ENCODE measurements at regions not wholly inside any gene's neighbourhood (a gene's known extent, or its start where the extent isn't known, plus 50 kb on each side); places are given as distances from the start of the nearest gene placed in this dataset.

GRCh38 chr4:124462954-124463828 is 249.3 kb downstream of the ANKRD50 start:
- intact Hi-C loops (cut with DNase I): no loop called here
- ATAC-seq (ENCODE audit: low FRiP score): no peak
- WGBS, 2 donors: 94 to 97% methylated on average over 18 of the region's 18 CpGs

GRCh38 chr4:124464836-124465235 is 247.7 kb downstream of the ANKRD50 start:
- no peak for ATAC-seq (ENCODE audit: low FRiP score)
- intact Hi-C loops (cut with DNase I): no loop called here
- 94 to 100% methylated on average over 1 of the region's 1 CpG for WGBS, 2 donors

More at GRCh38 chr4:124462954-124463828, 249.3 kb downstream of the ANKRD50 start:
- Histone ChIP-seq H3K27me3 (ENCODE audit: control insufficient read depth in 1 of 2, insufficient read depth in 2 of 2, low read length in 1 of 2) (no peaks in the 10 kb centered on the region), H3K9me3 (ENCODE audit: control insufficient read depth, low read length) (peaks cover 4% of the 10 kb centered on the region), H3K4me3 (ENCODE audit: low read length in 2 of 2) (no peak overlapping the region), H3K27ac (ENCODE audit: low read depth in 1 of 2, low read length in 2 of 2) (no peak overlapping the region), H3K4me1 (ENCODE audit: control insufficient read depth in 1 of 2, insufficient read depth in 2 of 2, low read length in 2 of 2) (no peaks in the 10 kb centered on the region), H3K36me3 (ENCODE audit: control insufficient read depth in 1 of 2, insufficient read depth in 2 of 2, low read length in 1 of 2) (no peaks in the 10 kb centered on the region)
- no peak for DNase-seq

DNA sequence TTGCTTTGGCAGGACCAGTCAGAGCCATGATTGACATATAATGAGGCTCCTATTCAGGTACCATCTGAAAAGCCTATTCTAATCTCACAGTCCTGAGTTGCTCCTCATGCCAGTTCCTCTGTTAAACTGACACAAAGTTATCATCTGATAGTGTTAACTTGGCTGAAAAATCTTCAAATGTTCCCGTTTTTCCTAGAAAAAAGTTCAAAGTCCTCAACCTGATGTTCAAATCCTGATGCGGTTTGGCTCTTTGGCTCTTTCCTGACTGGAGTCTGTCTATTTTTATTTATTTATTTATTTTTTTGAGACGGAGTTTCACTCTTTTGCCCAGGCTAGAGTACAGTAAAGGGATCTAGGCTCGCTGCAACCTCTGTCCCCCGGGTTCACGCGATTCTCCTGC is 244.2 kb downstream of the ANKRD50 start:
- DNase-seq (no peak), ATAC-seq (ENCODE audit: low FRiP score) (no peak)
- H3K27me3 ChIP-seq (ENCODE audit: control insufficient read depth in 1 of 2, insufficient read depth in 2 of 2, low read length in 1 of 2): peaks cover 0 to 1% of the 10 kb centered on the region in 2 donors
- intact Hi-C loops (cut with DNase I): no loop called here
- no peaks in the 10 kb centered on the region for H3K36me3 ChIP-seq (ENCODE audit: control insufficient read depth in 1 of 2, insufficient read depth in 2 of 2, low read length in 1 of 2)
- H3K4me1 ChIP-seq (ENCODE audit: control insufficient read depth in 1 of 2, insufficient read depth in 2 of 2, low read length in 2 of 2): no peaks in the 10 kb centered on the region
- peaks cover 8% of the 10 kb centered on the region for H3K9me3 ChIP-seq (ENCODE audit: control insufficient read depth, low read length)
- 94 to 95% methylated on average over 7 of the region's 7 CpGs for WGBS, 2 donors
- no peak overlapping the region for H3K27ac ChIP-seq (ENCODE audit: low read depth in 1 of 2, low read length in 2 of 2)
- H3K4me3 ChIP-seq (ENCODE audit: low read length in 2 of 2): no peak overlapping the region

More at GRCh38 chr4:124464836-124465235, 247.7 kb downstream of the ANKRD50 start:
- H3K36me3 ChIP-seq (ENCODE audit: control insufficient read depth in 1 of 2, insufficient read depth in 2 of 2, low read length in 1 of 2): no peaks in the 10 kb centered on the region
- H3K4me3 ChIP-seq (ENCODE audit: low read length in 2 of 2): no peak overlapping the region
- no peak for DNase-seq
- H3K4me1 ChIP-seq (ENCODE audit: control insufficient read depth in 1 of 2, insufficient read depth in 2 of 2, low read length in 2 of 2): no peaks in the 10 kb centered on the region
- H3K27me3 ChIP-seq (ENCODE audit: control insufficient read depth in 1 of 2, insufficient read depth in 2 of 2, low read length in 1 of 2): no peaks in the 10 kb centered on the region
- H3K9me3 ChIP-seq (ENCODE audit: control insufficient read depth, low read length): peaks cover 4% of the 10 kb centered on the region
- no peak overlapping the region for H3K27ac ChIP-seq (ENCODE audit: low read depth in 1 of 2, low read length in 2 of 2)

DNA sequence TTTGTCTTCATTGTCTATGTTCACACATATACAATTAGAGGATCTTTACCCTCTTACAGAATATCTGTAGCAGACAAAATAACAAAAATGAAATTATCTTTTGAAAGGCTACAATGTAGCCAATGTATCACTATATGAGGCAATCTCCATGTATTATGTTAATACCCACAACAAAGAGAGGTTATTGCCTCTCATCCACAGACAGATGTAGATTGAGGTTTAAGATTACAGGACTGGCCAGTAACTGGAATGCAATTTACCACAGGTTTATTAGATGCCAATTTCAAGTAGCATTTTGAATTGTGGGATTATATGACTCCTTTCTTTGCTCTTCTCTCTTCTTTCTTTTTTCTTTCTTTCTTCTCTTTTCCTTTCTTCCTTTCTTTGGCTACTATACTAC is 242.6 kb downstream of the ANKRD50 start:
- Histone ChIP-seq H3K36me3 (ENCODE audit: control insufficient read depth in 1 of 2, insufficient read depth in 2 of 2, low read length in 1 of 2) (no peaks in the 10 kb centered on the region), H3K27ac (ENCODE audit: low read depth in 1 of 2, low read length in 2 of 2) (no peak overlapping the region), H3K9me3 (ENCODE audit: control insufficient read depth, low read length) (peaks cover 8% of the 10 kb centered on the region), H3K27me3 (ENCODE audit: control insufficient read depth in 1 of 2, insufficient read depth in 2 of 2, low read length in 1 of 2) (peaks cover 0 to 1% of the 10 kb centered on the region in 2 donors), H3K4me3 (ENCODE audit: low read length in 2 of 2) (no peak overlapping the region), H3K4me1 (ENCODE audit: control insufficient read depth in 1 of 2, insufficient read depth in 2 of 2, low read length in 2 of 2) (no peaks in the 10 kb centered on the region)
- no peak for DNase-seq
- intact Hi-C loops (cut with DNase I): no loop called here
- ATAC-seq (ENCODE audit: low FRiP score): no peak

DNA sequence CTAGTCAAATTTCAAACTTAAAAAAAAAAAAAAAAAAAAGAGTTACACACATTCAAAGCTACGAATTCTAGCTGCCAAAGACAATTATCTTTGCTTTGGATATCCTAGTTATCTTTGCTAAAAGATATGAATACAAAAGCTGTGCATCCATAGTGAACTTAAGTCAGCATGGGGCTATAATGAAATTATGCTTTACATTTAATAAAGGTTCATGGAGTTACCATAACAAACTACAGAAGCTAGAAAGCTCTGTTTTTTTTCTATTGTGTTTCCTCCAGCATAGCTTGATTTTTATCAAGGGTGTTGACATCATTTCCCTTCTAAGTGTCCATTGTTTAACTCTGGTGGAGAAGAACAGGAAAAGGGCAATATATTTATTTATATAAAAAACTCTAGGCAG is 234.1 kb downstream of the ANKRD50 start:
- Histone ChIP-seq H3K27me3 (ENCODE audit: control insufficient read depth in 1 of 2, insufficient read depth in 2 of 2, low read length in 1 of 2) (no peaks in the 10 kb centered on the region), H3K4me3 (ENCODE audit: low read length in 2 of 2) (no peak overlapping the region), H3K9me3 (ENCODE audit: control insufficient read depth, low read length) (no peaks in the 10 kb centered on the region), H3K4me1 (ENCODE audit: control insufficient read depth in 1 of 2, insufficient read depth in 2 of 2, low read length in 2 of 2) (no peaks in the 10 kb centered on the region), H3K27ac (ENCODE audit: low read depth in 1 of 2, low read length in 2 of 2) (no peak overlapping the region), H3K36me3 (ENCODE audit: control insufficient read depth in 1 of 2, insufficient read depth in 2 of 2, low read length in 1 of 2) (peaks cover 0 to 1% of the 10 kb centered on the region in 2 donors)
- intact Hi-C loops (cut with DNase I): no loop called here
- WGBS, 2 donors: 16 to 25% methylated on average over 1 of the region's 1 CpG
- no peak for ATAC-seq (ENCODE audit: low FRiP score)
- no peak for DNase-seq

GRCh38 chr4:124480061-124480460 is 232.5 kb downstream of the ANKRD50 start:
- intact Hi-C loops (cut with DNase I): no loop called here
- WGBS, 2 donors: 82 to 85% methylated on average over 4 of the region's 4 CpGs
- no peak overlapping the region for H3K27ac ChIP-seq (ENCODE audit: low read depth in 1 of 2, low read length in 2 of 2)
- H3K9me3 ChIP-seq (ENCODE audit: control insufficient read depth, low read length): no peaks in the 10 kb centered on the region
- H3K4me1 ChIP-seq (ENCODE audit: control insufficient read depth in 1 of 2, insufficient read depth in 2 of 2, low read length in 2 of 2): no peaks in the 10 kb centered on the region
- ATAC-seq (ENCODE audit: low FRiP score): no peak
- no peaks in the 10 kb centered on the region for H3K27me3 ChIP-seq (ENCODE audit: control insufficient read depth in 1 of 2, insufficient read depth in 2 of 2, low read length in 1 of 2)
- H3K4me3 ChIP-seq (ENCODE audit: low read length in 2 of 2): no peak overlapping the region
- no peak for DNase-seq
- H3K36me3 ChIP-seq (ENCODE audit: control insufficient read depth in 1 of 2, insufficient read depth in 2 of 2, low read length in 1 of 2): peaks cover 0 to 1% of the 10 kb centered on the region in 2 donors

GRCh38 chr4:124481123-124481522 is 231.4 kb downstream of the ANKRD50 start:
- no peak overlapping the region for H3K4me3 ChIP-seq (ENCODE audit: low read length in 2 of 2)
- 93 to 96% methylated on average over 3 of the region's 3 CpGs for WGBS, 2 donors

DNA sequence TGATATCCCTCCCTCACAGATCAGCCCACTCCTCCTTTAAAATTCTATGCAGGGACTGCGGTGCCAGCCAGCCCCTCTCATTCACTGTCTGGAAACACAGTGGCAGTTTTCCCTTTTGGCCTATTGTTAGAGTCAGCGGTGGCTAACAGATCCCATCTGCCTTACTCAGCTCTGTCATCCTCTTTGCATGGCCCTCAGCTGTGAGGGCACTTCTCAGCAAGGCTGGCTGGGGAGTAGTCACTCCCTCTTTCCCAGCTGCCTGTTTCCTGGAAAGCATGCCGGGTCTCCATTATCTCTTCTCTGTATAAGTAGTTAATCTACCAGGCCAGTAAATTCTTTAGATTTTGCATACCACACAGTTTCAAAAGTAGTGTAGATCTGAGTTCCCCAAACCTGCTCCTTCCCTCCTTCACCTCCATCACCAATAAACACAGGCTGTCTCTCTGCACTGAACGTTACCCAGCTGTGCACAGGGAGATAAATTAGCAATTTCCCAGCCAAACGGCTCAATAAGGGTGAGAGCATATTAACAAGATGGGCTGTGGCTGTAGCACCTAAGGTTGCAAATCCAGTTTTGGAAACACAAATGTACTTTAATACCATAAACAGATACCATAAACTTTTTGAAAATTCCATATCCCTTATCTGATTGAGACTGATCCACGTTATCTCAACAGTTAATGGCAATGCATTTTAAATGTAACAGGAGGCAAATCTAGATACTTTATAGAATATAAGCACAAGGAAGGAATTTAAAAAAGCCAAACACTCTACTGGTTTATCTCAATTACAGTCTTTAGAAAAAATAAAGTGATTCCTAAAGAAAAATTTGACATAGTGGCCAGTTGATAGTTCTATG is 229.3 kb downstream of the ANKRD50 start:
- Histone ChIP-seq H3K4me1 (ENCODE audit: control insufficient read depth in 1 of 2, insufficient read depth in 2 of 2, low read length in 2 of 2) (no peaks in the 10 kb centered on the region), H3K36me3 (ENCODE audit: control insufficient read depth in 1 of 2, insufficient read depth in 2 of 2, low read length in 1 of 2) (peaks cover 0 to 1% of the 10 kb centered on the region in 2 donors), H3K9me3 (ENCODE audit: control insufficient read depth, low read length) (no peaks in the 10 kb centered on the region), H3K27ac (ENCODE audit: low read depth in 1 of 2, low read length in 2 of 2) (no peak overlapping the region), H3K4me3 (ENCODE audit: low read length in 2 of 2) (no peak overlapping the region), H3K27me3 (ENCODE audit: control insufficient read depth in 1 of 2, insufficient read depth in 2 of 2, low read length in 1 of 2) (no peaks in the 10 kb centered on the region)
- ATAC-seq (ENCODE audit: low FRiP score) (no peak), DNase-seq (no peak)
- intact Hi-C loops (cut with DNase I): no loop called here
- WGBS, 2 donors: 57 to 62% methylated on average over 6 of the region's 6 CpGs

More at GRCh38 chr4:124481123-124481522, 231.4 kb downstream of the ANKRD50 start:
- DNase-seq (no peak), ATAC-seq (ENCODE audit: low FRiP score) (no peak)
- H3K27me3 ChIP-seq (ENCODE audit: control insufficient read depth in 1 of 2, insufficient read depth in 2 of 2, low read length in 1 of 2): no peaks in the 10 kb centered on the region
- no peaks in the 10 kb centered on the region for H3K9me3 ChIP-seq (ENCODE audit: control insufficient read depth, low read length)
- peaks cover 0 to 1% of the 10 kb centered on the region in 2 donors for H3K36me3 ChIP-seq (ENCODE audit: control insufficient read depth in 1 of 2, insufficient read depth in 2 of 2, low read length in 1 of 2)
- no peaks in the 10 kb centered on the region for H3K4me1 ChIP-seq (ENCODE audit: control insufficient read depth in 1 of 2, insufficient read depth in 2 of 2, low read length in 2 of 2)
- H3K27ac ChIP-seq (ENCODE audit: low read depth in 1 of 2, low read length in 2 of 2): no peak overlapping the region
- intact Hi-C loops (cut with DNase I): no loop called here

Measured in aorta (tissue), 5 donors.